HepG2 (cell line): ENCODE measurements at regions not wholly inside any gene's neighbourhood (a gene's known extent, or its start where the extent isn't known, plus 50 kb on each side); places are given as distances from the start of the nearest gene placed in this dataset.

Experiments
- ATAC-seq: fragments of 200-7000 bp; cut with Tn5 transposase; 3 replicates; pipeline ENCODE4 v1.9.1; 2020; ENCODE audit warnings: mild to moderate bottlenecking, moderate library complexity
- BruUV-seq: library from RNA; stranded (reverse); fragments of 400-500 nt; replicated peaks from 2 replicates; lab custom pipeline; 2021; lab: Mats Ljungman, UMichigan
- CTCF ChIA-PET: fragments of 300-600 bp; formaldehyde crosslinking; extraction: SDS; loops from one replicate; lab custom pipeline; 2021; ENCODE audit warnings: low total read pairs, inconsistent platforms, low intra/inter-chr PET ratio; lab: Yijun Ruan, JAX
- POLR2A ChIA-PET: fragments of 350-600 bp; sonication (Branson Sonifier 250); formaldehyde crosslinking; loops from one replicate; lab custom pipeline; 2020; ENCODE audit warnings: antibody characterized with exemption, inconsistent platforms; lab: Yijun Ruan, JAX
- DNase-seq: peaks from one replicate; pipeline ENCODE4 v3.0.0-alpha.2; 2015; ENCODE audit warnings: low spot score
- FAIRE-seq: peaks from 3 replicates; lab custom pipeline; 2011; peaks lifted over from hg19 to GRCh38; lab: Jason Lieb, UNC
- H2AFZ ChIP-seq: one replicate; pipeline ENCODE4 v1.6.1; 2011; ENCODE audit warnings: low read length, inconsistent platforms
- H3K27ac ChIP-seq: fragments of 300-600 bp; 3 replicates; pipeline ENCODE4 v1.8.0; 2011; ENCODE audit warnings: mixed run types, mild to moderate bottlenecking, mixed read lengths, low read length, inconsistent platforms; ENCODE audit not compliant: insufficient read depth; ENCODE audit errors: extremely low read length
- H3K27me3 ChIP-seq, 2 experiments: fragments of 200-600 bp in 1 of 2; 2 replicates in 1 of 2; 3 replicates in 1 of 2; pipeline versions ENCODE4 v1.6.0 to v1.8.0; 2011; ENCODE audit warnings: low read length in 2 of 2, mild to moderate bottlenecking in 2 of 2, moderate library complexity in 2 of 2, inconsistent platforms in 1 of 2; ENCODE audit not compliant: insufficient read depth in 2 of 2, control insufficient read depth in 1 of 2
- H3K36me3 ChIP-seq, 2 experiments: fragments of 200-600 bp in 1 of 2; replicated peaks in 1 of 2; 2 replicates in 1 of 2; 3 replicates in 1 of 2; pipeline versions ENCODE4 v1.5.1 to v1.8.0; 2011; ENCODE audit warnings: low read length in 2 of 2, inconsistent platforms in 1 of 2; ENCODE audit not compliant: insufficient read depth in 2 of 2, control insufficient read depth in 1 of 2
- H3K4me1 ChIP-seq: 2 replicates; pipeline ENCODE4 v1.5.1; 2012; ENCODE audit warnings: low read length, inconsistent platforms; ENCODE audit not compliant: insufficient read depth
- H3K4me2 ChIP-seq: 2 replicates; pipeline ENCODE4 v1.6.0; 2011; ENCODE audit warnings: low read depth, low read length, inconsistent platforms
- H3K4me3 ChIP-seq, 3 experiments: fragments of 200-600 bp in 1 of 3; sonication (generic), shearing (Covaris generic) in 1 of 3; replicated peaks in 1 of 3; 2 replicates each; pipeline ENCODE4 v1.5.1; 2011 to 2016; ENCODE audit warnings: low read length in 3 of 3, inconsistent platforms in 2 of 3, low read depth in 2 of 3, mild to moderate bottlenecking in 2 of 3, control low read depth in 1 of 3, mixed read lengths in 1 of 3; ENCODE audit not compliant: insufficient read depth in 1 of 3
- H3K79me2 ChIP-seq: one replicate; pipeline ENCODE4 v1.6.1; 2011; ENCODE audit warnings: low read length, inconsistent platforms; ENCODE audit not compliant: insufficient read depth
- H3K9ac ChIP-seq: 2 replicates; pipeline ENCODE4 v1.6.0; 2011; ENCODE audit warnings: mild to moderate bottlenecking, low read depth, low read length, inconsistent platforms; ENCODE audit not compliant: insufficient read depth
- H3K9me3 ChIP-seq: 2 replicates; pipeline ENCODE4 v1.5.1; 2012; ENCODE audit warnings: mild to moderate bottlenecking, low read length
- H4K20me1 ChIP-seq: 2 replicates; pipeline ENCODE4 v1.6.0; 2011; ENCODE audit warnings: inconsistent platforms, mild to moderate bottlenecking, low read length, moderate library complexity; ENCODE audit not compliant: insufficient read depth
- IKZF4 ChIP-seq: sonication (generic); formaldehyde crosslinking; IDR thresholded peaks from 2 replicates; pipeline ENCODE4 v1.5.1; 2020; ENCODE audit warnings: borderline replicate concordance, mild to moderate bottlenecking, low read depth, missing genetic modification reagents; ENCODE audit errors: not compliant biosample characterization
- JUNB ChIP-seq: sonication (generic); formaldehyde crosslinking; IDR thresholded peaks from 2 replicates; pipeline ENCODE4 v1.8.0; 2022; ENCODE audit warnings: missing genetic modification reagents, mild to moderate bottlenecking, borderline replicate concordance
- NPAS2 ChIP-seq: sonication (generic); formaldehyde crosslinking; IDR thresholded peaks from 2 replicates; pipeline ENCODE4 v1.8.0; 2022; ENCODE audit warnings: mild to moderate bottlenecking, missing genetic modification reagents, borderline replicate concordance
- THAP11 ChIP-seq: IDR thresholded peaks from 2 replicates; pipeline ENCODE4 v1.6.1; 2016; ENCODE audit warnings: missing biosample characterization, missing genetic modification reagents
- ZNF383 ChIP-seq: sonication (generic); formaldehyde crosslinking; IDR thresholded peaks from 2 replicates; pipeline ENCODE4 v1.4.0; 2020; ENCODE audit warnings: missing genetic modification reagents, mild to moderate bottlenecking, borderline replicate concordance
- ZNF629 ChIP-seq: sonication (generic); formaldehyde crosslinking; conservative IDR thresholded peaks from 2 replicates; pipeline ENCODE4 v1.5.0; 2020; ENCODE audit warnings: missing genetic modification reagents
- WGBS: methylation state at CpG from one replicate; pipeline ENCODE4 v1.1.6; 2017; ENCODE audit warnings: low lambda C conversion rate; 5-methylcytosine and 5-hydroxymethylcytosine counted together
- in situ Hi-C: cut with HindIII; loops from 2 replicates; pipeline ENCODE4 v1.10.0; 2017; ENCODE audit warnings: low pct_unique_long_range_greater_than_20kb; ENCODE audit not compliant: extremely low pct_ligation_motif_present
- intact Hi-C: fragments of 100-400 bp; cut with micrococcal nuclease; formaldehyde crosslinking; loops from one replicate; pipeline ENCODE4 v1.10.0; 2022; ENCODE audit not compliant: unreplicated experiment

DNA sequence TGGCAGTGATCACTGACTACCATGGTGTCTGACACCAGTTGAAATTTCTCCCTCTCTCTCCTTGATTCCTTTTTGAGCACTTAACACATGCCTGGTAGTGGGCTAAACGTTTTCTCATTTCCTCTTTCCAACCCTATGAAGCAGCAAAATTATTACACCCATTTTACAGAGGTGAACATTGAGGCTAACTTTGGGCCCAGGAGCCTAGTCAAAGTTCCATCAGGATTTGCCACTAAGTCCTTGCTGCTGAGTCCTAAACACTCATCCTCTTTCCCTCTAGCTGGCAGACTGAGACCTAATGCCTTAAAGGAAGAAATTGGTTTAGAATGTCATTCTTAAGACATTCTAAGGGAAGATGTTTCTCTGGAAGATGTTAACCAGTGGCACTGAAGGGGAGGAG lies 74.7 kb upstream of the IRX3 start:
- intact Hi-C loops (no loop called here), in situ Hi-C loops (no loop called here)
- Histone ChIP-seq H3K9me3 (no peaks in the 10 kb centered on the region), H2AFZ (no peak overlapping the region), H3K9ac (no peak overlapping the region), H4K20me1 (no peaks in the 10 kb centered on the region), H3K36me3 (no peaks in the 10 kb centered on the region), H3K27ac (no peak overlapping the region), H3K27me3 (peaks cover 2 to 34% of the 10 kb centered on the region in 2 experiments; a peak in 4 of 5 replicates), H3K79me2 (no peaks in the 10 kb centered on the region), H3K4me3 (no peak overlapping the region), H3K4me1 (no peaks in the 10 kb centered on the region), H3K4me2 (no peak overlapping the region)
- WGBS = 6% methylated on average over 1 of the region's 1 CpG
- BruUV-seq = no TSS peak
- FAIRE-seq = no peak
- DNase-seq = no peak
- peak; percentile 89 for TF ChIP-seq ZNF629 (CRISPR knock-in tag)
- 0 out of 2 replicates have a peak, but pooled peaks have one; percentile 23 for TF ChIP-seq JUNB (CRISPR knock-in tag)
- TF ChIP-seq THAP11 (CRISPR knock-in tag) = no peak
- no peak for ATAC-seq
- POLR2A ChIA-PET = no interaction called here
- CTCF ChIA-PET = no interaction called here

DNA sequence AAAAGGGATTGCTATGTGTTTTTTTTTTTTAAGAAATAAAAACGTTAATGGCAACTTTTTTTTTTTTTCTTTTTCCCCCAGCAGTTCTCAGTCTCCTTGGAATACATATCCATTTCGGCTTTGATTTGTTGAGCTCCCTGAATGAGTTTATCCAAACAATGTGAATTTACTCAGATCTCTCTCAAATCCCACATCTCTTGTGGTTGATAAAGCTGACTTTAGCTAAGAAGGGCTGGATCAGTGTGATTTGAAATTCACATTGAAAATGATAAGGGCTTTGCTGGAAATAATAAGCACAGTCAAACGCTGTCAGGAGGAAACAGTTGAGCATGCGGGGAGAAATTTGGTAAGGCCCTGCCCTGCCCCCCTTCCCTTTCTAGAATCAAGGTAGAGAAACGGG lies 74.1 kb upstream of the IRX3 start:
- H3K4me3 ChIP-seq = no peak overlapping the region
- ChIA-PET POLR2A (no interaction called here), CTCF (no interaction called here)
- no peaks in the 10 kb centered on the region for H3K79me2 ChIP-seq
- no peaks in the 10 kb centered on the region for H3K9me3 ChIP-seq
- ATAC-seq (no peak), DNase-seq (no peak), FAIRE-seq (no peak)
- WGBS = 18% methylated on average over 5 of the region's 5 CpGs
- H3K36me3 ChIP-seq = no peaks in the 10 kb centered on the region
- no peaks in the 10 kb centered on the region for H4K20me1 ChIP-seq
- no peak overlapping the region for H3K27ac ChIP-seq
- H2AFZ ChIP-seq = no peak overlapping the region
- TF ChIP-seq IKZF4 (CRISPR knock-in tag) (no peak), ZNF383 (no peak), NPAS2 (no peak)
- H3K4me1 ChIP-seq = no peaks in the 10 kb centered on the region
- intact Hi-C loops = no loop called here
- BruUV-seq = no TSS peak
- in situ Hi-C loops = no loop called here
- H3K27me3 ChIP-seq = peaks cover 2 to 34% of the 10 kb centered on the region in 2 experiments; a peak in 4 of 5 replicates
- H3K4me2 ChIP-seq = peak overlapping the region; percentile 19; the same call in 1 of the 2 replicates
- H3K9ac ChIP-seq = no peak overlapping the region
